H9 (cell line): ENCODE measurements at regions not wholly inside any gene's neighbourhood (a gene's known extent, or its start where the extent isn't known, plus 50 kb on each side); places are given as distances from the start of the nearest gene placed in this dataset.
"Not testable (repeated sequence)": the region's sequence is repeated elsewhere in the genome, so short reads cannot be mapped to it uniquely, and the experiment has no call there.

Source experiments
- DNase-seq: peaks from one replicate; pipeline ENCODE4 v3.0.0-alpha.2; 2017
- H2AFZ ChIP-seq: one replicate; pipeline ENCODE4 v1.6.1; 2013; ENCODE audit warnings: mild to moderate bottlenecking, low read length, control low read depth, moderate library complexity
- H2AK5ac ChIP-seq: 2 replicates; pipeline ENCODE4 v1.6.1; 2013; ENCODE audit warnings: low read length, control low read depth, mixed read lengths; ENCODE audit not compliant: insufficient read length
- H2BK120ac ChIP-seq: one replicate; pipeline ENCODE4 v1.6.1; 2013; ENCODE audit warnings: low read depth, mild to moderate bottlenecking, low read length, control low read depth, inconsistent platforms; ENCODE audit not compliant: poor library complexity, severe bottlenecking
- H2BK12ac ChIP-seq: 2 replicates; pipeline ENCODE4 v1.6.1; 2013; ENCODE audit warnings: low read length, control low read depth, mixed read lengths, low read depth; ENCODE audit not compliant: insufficient read length
- H2BK15ac ChIP-seq: 2 replicates; pipeline ENCODE4 v1.6.1; 2013; ENCODE audit warnings: low read depth, low read length, control low read depth
- H2BK20ac ChIP-seq: one replicate; pipeline ENCODE4 v1.6.1; 2013; ENCODE audit warnings: low read depth, mild to moderate bottlenecking, low read length, control low read depth, inconsistent platforms; ENCODE audit not compliant: poor library complexity, severe bottlenecking
- H2BK5ac ChIP-seq: 2 replicates; pipeline ENCODE4 v1.6.1; 2013; ENCODE audit warnings: low read length, control low read depth, mixed read lengths; ENCODE audit not compliant: insufficient read length
- H3K14ac ChIP-seq: 2 replicates; pipeline ENCODE4 v1.6.1; 2013; ENCODE audit warnings: low read length, control low read depth; ENCODE audit not compliant: insufficient read depth
- H3K18ac ChIP-seq: 2 replicates; pipeline ENCODE4 v1.6.1; 2013; ENCODE audit warnings: low read depth, mild to moderate bottlenecking, mixed read lengths, low read length, control low read depth; ENCODE audit not compliant: insufficient read length
- H3K23ac ChIP-seq: 2 replicates; pipeline ENCODE4 v1.6.1; 2013; ENCODE audit warnings: low read length, control low read depth, mixed read lengths, low read depth; ENCODE audit not compliant: insufficient read length
- H3K23me2 ChIP-seq: 2 replicates; pipeline ENCODE4 v1.6.1; 2013; ENCODE audit warnings: low read depth, mild to moderate bottlenecking, mixed read lengths, low read length, control low read depth; ENCODE audit not compliant: insufficient read length, poor library complexity, severe bottlenecking
- H3K27ac ChIP-seq: 2 replicates; pipeline ENCODE4 v1.5.1; 2013; ENCODE audit warnings: low read length, control low read depth, mixed read lengths, low read depth; ENCODE audit not compliant: insufficient read length
- H3K27me3 ChIP-seq: 2 replicates; pipeline ENCODE4 v1.6.1; 2013; ENCODE audit warnings: low read length, control low read depth, inconsistent platforms; ENCODE audit not compliant: insufficient read depth
- H3K4ac ChIP-seq: 2 replicates; pipeline ENCODE4 v1.6.1; 2013; ENCODE audit warnings: low read depth, mild to moderate bottlenecking, control low read depth, inconsistent platforms, low read length, moderate library complexity
- H3K4me1 ChIP-seq: 2 replicates; pipeline ENCODE4 v1.6.1; 2013; ENCODE audit warnings: low read length, control low read depth, inconsistent platforms; ENCODE audit not compliant: insufficient read depth
- H3K4me2 ChIP-seq: 2 replicates; pipeline ENCODE4 v1.6.1; 2013; ENCODE audit warnings: low read length, control low read depth, mixed read lengths; ENCODE audit not compliant: insufficient read length, insufficient read depth
- H3K56ac ChIP-seq: 2 replicates; pipeline ENCODE4 v1.6.1; 2013; ENCODE audit warnings: low read depth, mild to moderate bottlenecking, mixed read lengths, low read length, control low read depth; ENCODE audit not compliant: insufficient read length
- H3K79me1 ChIP-seq: 2 replicates; pipeline ENCODE4 v1.6.1; 2013; ENCODE audit warnings: low read depth, mild to moderate bottlenecking, moderate library complexity, low read length, control low read depth, inconsistent platforms; ENCODE audit not compliant: insufficient read depth, poor library complexity, severe bottlenecking
- H3K79me2 ChIP-seq: 2 replicates; pipeline ENCODE4 v1.6.1; 2013; ENCODE audit warnings: low read length, control low read depth, inconsistent platforms; ENCODE audit not compliant: insufficient read depth
- H3K9ac ChIP-seq: 2 replicates; pipeline ENCODE4 v1.6.1; 2013; ENCODE audit warnings: low read length, control low read depth, mixed read lengths; ENCODE audit not compliant: insufficient read length; ENCODE audit errors: extremely low read depth
- H3K9me3 ChIP-seq: one replicate; pipeline ENCODE4 v1.6.1; 2013; ENCODE audit warnings: low read depth, low read length, inconsistent platforms; ENCODE audit not compliant: control insufficient read depth
- H3T11ph ChIP-seq: one replicate; pipeline ENCODE4 v1.6.1; 2013; ENCODE audit warnings: mild to moderate bottlenecking, low read length, control low read depth, inconsistent platforms
- H4K20me1 ChIP-seq: one replicate; pipeline ENCODE4 v1.6.1; 2013; ENCODE audit not compliant: control insufficient read depth, insufficient read length, insufficient read depth
- H4K5ac ChIP-seq: 2 replicates; pipeline ENCODE4 v1.6.1; 2013; ENCODE audit warnings: low read depth, mild to moderate bottlenecking, mixed read lengths, low read length, control low read depth; ENCODE audit not compliant: insufficient read length
- H4K8ac ChIP-seq: replicated peaks from 2 replicates; pipeline ENCODE4 v1.6.1; 2013; ENCODE audit warnings: low read length, control low read depth, mixed read lengths, low read depth; ENCODE audit not compliant: insufficient read length
- H4K91ac ChIP-seq: 2 replicates; pipeline ENCODE4 v1.6.1; 2013; ENCODE audit warnings: low read depth, mild to moderate bottlenecking, moderate library complexity, mixed read lengths, low read length, control low read depth; ENCODE audit not compliant: insufficient read length
- H3K27ac Mint-ChIP-seq, 3 experiments: 2 replicates in 2 of 3; 3 replicates in 1 of 3; pipeline ENCODE4 v1.8.0; 2020 to 2021; ENCODE audit warnings: mixed read lengths in 3 of 3, mild to moderate bottlenecking in 1 of 3, moderate library complexity in 1 of 3
- H3K27me3 Mint-ChIP-seq: 2 replicates; pipeline ENCODE4 v1.8.0; 2021; ENCODE audit warnings: low read depth, mild to moderate bottlenecking, moderate library complexity, mixed read lengths
- H3K36me3 Mint-ChIP-seq, 3 experiments: 2 replicates in 2 of 3; 3 replicates in 1 of 3; pipeline ENCODE4 v1.8.0; 2020 to 2021; ENCODE audit warnings: low read depth in 3 of 3, mixed read lengths in 3 of 3; ENCODE audit not compliant: insufficient read depth in 1 of 3
- H3K4me1 Mint-ChIP-seq, 2 experiments: 2 replicates each; pipeline ENCODE4 v1.8.0; 2020; ENCODE audit warnings: mixed read lengths in 2 of 2
- H3K4me3 Mint-ChIP-seq, 2 experiments: 2 replicates in 1 of 2; 3 replicates in 1 of 2; pipeline ENCODE4 v1.8.0; 2020 to 2021; ENCODE audit warnings: mild to moderate bottlenecking in 2 of 2, mixed read lengths in 2 of 2, moderate library complexity in 1 of 2
- H3K9me3 Mint-ChIP-seq, 2 experiments: 2 replicates in 1 of 2; 3 replicates in 1 of 2; pipeline ENCODE4 v1.8.0; 2020; ENCODE audit warnings: mild to moderate bottlenecking in 2 of 2, mixed read lengths in 2 of 2, moderate library complexity in 1 of 2
- CTCF ChIP-seq: fragments of 200-600 bp; sonication (generic); conservative IDR thresholded peaks from 3 replicates; pipeline ENCODE4 v1.8.0; 2021; ENCODE audit warnings: antibody characterized with exemption, mild to moderate bottlenecking
- WGBS: extraction: QIAGEN DNeasy Blood & Tissue Kit; methylation state at CpG from one replicate; pipeline ENCODE4 v1.1.7; 2013; ENCODE audit warnings: missing lambda C conversion rate, low lambda C conversion rate, mixed read lengths; ENCODE audit not compliant: insufficient read length; ENCODE audit errors: extremely low coverage; 5-methylcytosine and 5-hydroxymethylcytosine counted together

- no CpG with 5 or more reads among the region's 5 CpGs for WGBS
- no peaks in the 10 kb centered on the region for H3K9me3 Mint-ChIP-seq
- no peaks in the 10 kb centered on the region for H3K4me1 ChIP-seq
Measured at GRCh38 chr15:20271647-20272046, 270.0 kb downstream of the GOLGA6L6 start.

GRCh38 chr15:20269956-20270355 is 271.6 kb downstream of the GOLGA6L6 start:
- not testable (repeated sequence) for H3K4me2 ChIP-seq, H2BK15ac ChIP-seq, H2AK5ac ChIP-seq, H3K4ac ChIP-seq, H2BK120ac ChIP-seq, H3K23me2 ChIP-seq, H3T11ph ChIP-seq, H4K91ac ChIP-seq, H3K23ac ChIP-seq, H3K27ac ChIP-seq, H4K5ac ChIP-seq, H3K4me1 ChIP-seq, DNase-seq, H3K4me1 Mint-ChIP-seq, H3K18ac ChIP-seq, H3K14ac ChIP-seq, H2BK20ac ChIP-seq, H2BK12ac ChIP-seq, H3K27me3 Mint-ChIP-seq, H3K79me1 ChIP-seq, H2BK5ac ChIP-seq, H3K27me3 ChIP-seq, H4K8ac ChIP-seq, H3K56ac ChIP-seq, H3K9ac ChIP-seq, H3K4me3 Mint-ChIP-seq, H4K20me1 ChIP-seq, H2AFZ ChIP-seq, H3K27ac Mint-ChIP-seq, H3K79me2 ChIP-seq, H3K36me3 Mint-ChIP-seq
- WGBS, result no CpG with 5 or more reads among the region's 5 CpGs
- H3K9me3 Mint-ChIP-seq, result peaks cover 11% of the 10 kb centered on the region in 2 experiments
- H3K9me3 ChIP-seq, result peaks cover 91% of the 10 kb centered on the region

More at GRCh38 chr15:20271647-20272046, 270.0 kb downstream of the GOLGA6L6 start:
- Histone ChIP-seq H2AFZ (no peak overlapping the region), H3K14ac (no peak overlapping the region), H3K9me3 (peaks cover 97% of the 10 kb centered on the region), H4K8ac (no peak overlapping the region), H2AK5ac (no peak overlapping the region), H4K20me1 (no peaks in the 10 kb centered on the region), H3T11ph (no peak overlapping the region), H3K23ac (no peak overlapping the region), H3K79me1 (no peaks in the 10 kb centered on the region), H3K27ac (no peak overlapping the region), H2BK12ac (no peak overlapping the region), H3K18ac (no peak overlapping the region), H2BK15ac (no peak overlapping the region), H3K56ac (no peak overlapping the region), H4K91ac (no peak overlapping the region), H3K79me2 (no peaks in the 10 kb centered on the region), H4K5ac (no peak overlapping the region), H2BK120ac (no peak overlapping the region), H3K4me2 (no peak overlapping the region), H3K9ac (no peak overlapping the region), H3K27me3 (no peaks in the 10 kb centered on the region), H2BK20ac (no peak overlapping the region), H3K23me2 (no peaks in the 10 kb centered on the region), H2BK5ac (no peak overlapping the region), H3K4ac (no peak overlapping the region)
- H3K27ac Mint-ChIP-seq, result no peak overlapping the region
- H3K27me3 Mint-ChIP-seq, result no peaks in the 10 kb centered on the region
- no peak for DNase-seq
- no peaks in the 10 kb centered on the region for H3K4me1 Mint-ChIP-seq
- no peak for TF ChIP-seq CTCF
- no peaks in the 10 kb centered on the region; a peak in 2 of 7 replicates for H3K36me3 Mint-ChIP-seq
- no peak overlapping the region for H3K4me3 Mint-ChIP-seq
